GM20000 (cell line): ENCODE measurements at regions not wholly inside any gene's neighbourhood (a gene's known extent, or its start where the extent isn't known, plus 50 kb on each side); places are given as distances from the start of the nearest gene placed in this dataset.

Experiments used
- DNase-seq: peaks from one replicate; pipeline ENCODE4 v3.0.0; 2012; ENCODE audit warnings: low spot score
- TF ChIP-seq, protein P1 (sequence below): IDR thresholded peaks from 2 replicates; pipeline ENCODE4 v1.5.1; 2012; ENCODE audit warnings: mild to moderate bottlenecking, control low read depth; ENCODE audit errors: extremely low read depth, missing control alignments

DNA sequence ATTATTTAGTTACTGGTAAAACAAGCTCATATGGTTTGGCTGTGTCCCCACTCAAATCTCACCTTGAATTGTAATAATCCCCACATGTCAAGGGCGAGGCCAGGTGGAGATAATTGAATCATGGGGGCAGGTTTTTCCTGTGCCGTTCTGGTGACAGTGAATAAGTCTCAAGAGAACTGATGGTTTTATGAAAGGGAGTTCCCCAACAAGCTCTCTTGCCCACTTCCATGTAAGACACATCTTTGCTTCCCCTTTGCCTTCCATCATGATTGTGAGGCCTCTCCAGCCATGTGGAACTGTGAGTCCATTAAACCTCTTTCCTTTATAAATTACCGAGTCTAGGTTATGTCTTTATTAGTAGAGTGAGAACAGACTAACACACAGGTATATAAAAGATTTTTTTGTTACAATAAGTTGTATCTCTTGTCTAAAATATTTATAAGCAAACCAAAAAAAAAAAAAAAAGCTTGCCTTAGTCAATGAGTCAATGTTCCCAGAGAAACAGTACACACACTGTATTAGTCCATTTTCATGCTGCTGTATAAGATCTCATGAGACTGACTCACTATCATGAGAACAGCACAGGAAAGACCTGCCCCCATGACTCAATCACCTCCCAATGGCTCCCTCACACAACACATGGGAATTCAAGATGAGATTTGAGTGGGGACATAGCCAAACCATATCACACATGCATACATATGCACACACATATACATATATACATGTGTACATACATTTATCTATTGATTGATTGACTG is 138.3 kb downstream of the BASP1 start:
- TF ChIP-seq, protein P1, sequence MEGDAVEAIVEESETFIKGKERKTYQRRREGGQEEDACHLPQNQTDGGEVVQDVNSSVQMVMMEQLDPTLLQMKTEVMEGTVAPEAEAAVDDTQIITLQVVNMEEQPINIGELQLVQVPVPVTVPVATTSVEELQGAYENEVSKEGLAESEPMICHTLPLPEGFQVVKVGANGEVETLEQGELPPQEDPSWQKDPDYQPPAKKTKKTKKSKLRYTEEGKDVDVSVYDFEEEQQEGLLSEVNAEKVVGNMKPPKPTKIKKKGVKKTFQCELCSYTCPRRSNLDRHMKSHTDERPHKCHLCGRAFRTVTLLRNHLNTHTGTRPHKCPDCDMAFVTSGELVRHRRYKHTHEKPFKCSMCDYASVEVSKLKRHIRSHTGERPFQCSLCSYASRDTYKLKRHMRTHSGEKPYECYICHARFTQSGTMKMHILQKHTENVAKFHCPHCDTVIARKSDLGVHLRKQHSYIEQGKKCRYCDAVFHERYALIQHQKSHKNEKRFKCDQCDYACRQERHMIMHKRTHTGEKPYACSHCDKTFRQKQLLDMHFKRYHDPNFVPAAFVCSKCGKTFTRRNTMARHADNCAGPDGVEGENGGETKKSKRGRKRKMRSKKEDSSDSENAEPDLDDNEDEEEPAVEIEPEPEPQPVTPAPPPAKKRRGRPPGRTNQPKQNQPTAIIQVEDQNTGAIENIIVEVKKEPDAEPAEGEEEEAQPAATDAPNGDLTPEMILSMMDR, result no peak
- no peak for DNase-seq

DNA sequence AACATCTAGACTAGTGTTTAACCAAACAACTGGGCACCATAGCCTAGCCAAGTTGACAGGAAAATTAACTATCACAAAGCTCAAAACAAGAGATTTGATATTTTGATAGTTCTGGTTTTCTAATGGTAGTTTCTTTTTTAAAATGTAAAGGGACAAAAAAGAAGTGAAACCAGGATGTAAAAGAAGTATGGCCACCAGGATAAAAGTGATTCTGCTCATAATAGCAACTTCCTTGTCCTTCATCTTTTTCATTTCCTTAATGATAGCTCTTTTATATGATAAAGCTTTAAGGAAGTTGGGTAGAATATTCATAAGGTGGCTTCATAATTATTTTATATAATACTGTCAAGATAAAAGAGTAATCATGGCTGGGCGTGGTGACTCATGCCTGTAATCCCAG is 139.1 kb downstream of the BASP1 start:
- TF ChIP-seq, protein P1, result no peak

DNA sequence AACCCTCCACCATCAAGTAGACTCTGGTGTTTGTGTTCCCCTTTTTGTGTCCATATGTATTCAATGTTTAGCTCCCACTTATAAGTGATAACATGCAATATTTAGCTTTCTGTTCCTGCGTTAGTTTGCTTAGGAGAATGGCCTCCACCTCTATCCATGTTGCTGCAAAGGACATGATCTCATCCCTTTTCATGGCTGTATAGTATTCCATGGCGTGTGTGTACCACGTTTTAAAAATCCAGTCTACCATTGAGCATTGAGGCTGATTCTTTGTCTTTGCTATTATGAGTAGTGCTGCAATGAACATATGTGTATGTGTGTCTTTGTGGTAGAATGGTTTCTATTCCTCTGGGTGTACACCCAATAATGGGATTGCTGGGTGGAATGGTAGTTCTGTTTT is 140.1 kb downstream of the BASP1 start:
- TF ChIP-seq, protein P1, result no peak
- no peak for DNase-seq

More for the DNA sequence above, 139.1 kb downstream of the BASP1 start:
- no peak for DNase-seq

DNA sequence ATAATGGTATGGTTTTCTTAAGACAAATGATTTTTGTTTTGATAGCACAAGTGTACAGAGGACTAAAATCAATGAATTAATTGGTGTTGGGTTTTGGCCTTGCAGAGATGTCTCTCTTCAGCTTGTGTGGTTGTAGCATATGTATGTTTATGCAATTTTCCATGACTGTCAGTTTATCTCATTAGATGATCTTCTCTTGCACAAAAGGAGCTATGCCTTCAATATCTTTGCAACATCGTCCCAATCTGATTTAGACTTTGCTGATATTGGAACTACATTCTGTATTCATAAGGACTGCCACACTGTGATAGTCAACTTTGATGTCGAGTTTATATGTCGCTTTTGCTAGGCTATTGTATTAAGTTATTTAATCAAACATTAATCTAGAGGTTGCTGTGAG is 140.0 kb upstream of the TAF11L2 start:
- TF ChIP-seq, protein P1, result no peak
- DNase-seq, result no peak

DNA sequence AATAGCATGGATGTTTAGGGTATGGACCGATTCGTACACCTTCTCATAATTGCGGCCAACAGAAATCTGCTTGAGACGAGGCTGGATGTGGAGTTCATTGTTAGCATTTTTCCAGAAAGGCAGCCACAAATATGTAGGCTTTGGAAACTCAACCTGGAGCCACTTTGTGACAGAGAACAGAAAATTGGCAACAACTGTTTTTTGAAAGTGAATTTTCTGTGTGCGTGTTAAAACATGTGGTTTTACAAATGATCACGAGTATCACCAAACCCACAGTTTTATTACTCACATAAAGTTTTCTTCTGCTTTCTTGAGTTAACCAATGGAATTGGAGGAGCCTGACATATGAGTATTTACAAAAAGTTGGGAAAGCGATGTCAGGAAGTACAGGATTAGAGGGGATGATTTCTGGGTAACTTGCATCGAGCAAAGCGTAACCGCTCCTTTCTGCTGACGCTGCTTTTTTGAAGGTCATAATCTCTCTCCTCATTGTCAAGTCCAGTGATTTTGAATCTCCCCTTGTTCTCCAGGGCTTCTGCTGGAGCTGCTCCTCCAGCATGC is 138.5 kb upstream of the TAF11L2 start:
- no peak for DNase-seq
- TF ChIP-seq, protein P1, result no peak

DNA sequence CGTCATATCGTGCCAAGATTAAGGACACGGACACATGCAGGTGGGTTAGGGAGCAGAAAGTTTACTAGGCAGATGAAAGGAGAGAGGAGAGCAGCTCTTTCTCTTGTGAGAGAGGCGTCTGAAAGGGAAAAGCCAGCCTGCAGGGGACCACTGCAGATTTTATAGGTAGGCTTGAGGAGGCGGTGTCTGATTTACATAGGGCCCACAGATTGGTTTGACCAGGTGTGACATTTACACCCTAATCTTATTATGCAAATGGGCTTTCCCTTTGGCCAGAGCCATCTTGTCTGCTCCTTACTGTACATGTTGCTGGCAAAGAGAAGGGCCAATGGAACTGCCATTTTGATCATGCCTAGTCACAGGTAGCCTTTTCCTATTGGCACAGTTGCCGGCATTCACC is 137.2 kb upstream of the TAF11L2 start:
- TF ChIP-seq, protein P1, result no peak
- no peak for DNase-seq

DNA sequence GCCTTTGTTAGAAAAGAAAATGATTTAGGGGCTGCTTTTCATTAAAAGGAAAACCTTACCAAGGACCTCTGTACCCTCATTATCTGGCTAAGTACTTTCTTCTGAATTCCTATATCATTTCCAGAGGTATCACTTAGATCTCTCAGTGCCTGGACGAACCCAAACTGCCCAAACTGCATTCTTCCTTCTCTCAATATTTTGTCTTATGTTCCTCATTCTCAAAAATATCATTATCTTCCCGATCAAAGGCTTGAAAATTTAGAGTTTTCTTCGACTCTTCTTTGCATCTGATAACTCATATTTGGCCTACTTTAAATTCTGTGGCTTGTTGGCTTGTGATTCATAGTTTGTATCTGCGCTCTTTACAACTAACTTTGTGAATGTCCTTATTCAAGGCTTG is 136.7 kb upstream of the TAF11L2 start:
- DNase-seq, result no peak
- TF ChIP-seq, protein P1, result no peak
